ENCODE measurements at regions not wholly inside any gene's neighbourhood (a gene's known extent, or its start where the extent isn't known, plus 50 kb on each side); places are given as distances from the start of the nearest gene placed in this dataset.

GRCh38 chr13:27708325-27708724 lies 84.0 kb upstream of the GSX1 start:
- Histone ChIP-seq H3K27me3 (ENCODE audit: control insufficient read depth in 1 of 2, insufficient read depth in 2 of 2, low read length in 1 of 2) (no peaks in the 10 kb centered on the region), H3K36me3 (ENCODE audit: control insufficient read depth in 1 of 2, insufficient read depth in 2 of 2, low read length in 1 of 2) (no peaks in the 10 kb centered on the region), H3K4me3 (ENCODE audit: low read length in 2 of 2) (no peak overlapping the region), H3K4me1 (ENCODE audit: control insufficient read depth in 1 of 2, insufficient read depth in 2 of 2, low read length in 2 of 2) (no peaks in the 10 kb centered on the region), H3K27ac (ENCODE audit: low read depth in 1 of 2, low read length in 2 of 2) (no peak overlapping the region), H3K9me3 (ENCODE audit: control insufficient read depth, low read length) (peaks cover 2% of the 10 kb centered on the region)
- WGBS, 2 donors, result 81 to 84% methylated on average over 9 of the region's 9 CpGs
- DNase-seq (no peak), ATAC-seq (ENCODE audit: low FRiP score) (no peak)
- intact Hi-C loops (cut with DNase I), result no loop called here

GRCh38 chr13:27709779-27710178 lies 82.5 kb upstream of the GSX1 start:
- ATAC-seq (ENCODE audit: low FRiP score) (no peak), DNase-seq (no peak)
- Histone ChIP-seq H3K9me3 (ENCODE audit: control insufficient read depth, low read length) (no peaks in the 10 kb centered on the region), H3K27ac (ENCODE audit: low read depth in 1 of 2, low read length in 2 of 2) (no peak overlapping the region), H3K27me3 (ENCODE audit: control insufficient read depth in 1 of 2, insufficient read depth in 2 of 2, low read length in 1 of 2) (no peaks in the 10 kb centered on the region), H3K4me3 (ENCODE audit: low read length in 2 of 2) (no peak overlapping the region), H3K4me1 (ENCODE audit: control insufficient read depth in 1 of 2, insufficient read depth in 2 of 2, low read length in 2 of 2) (no peaks in the 10 kb centered on the region), H3K36me3 (ENCODE audit: control insufficient read depth in 1 of 2, insufficient read depth in 2 of 2, low read length in 1 of 2) (no peaks in the 10 kb centered on the region)
- intact Hi-C loops (cut with DNase I), result loop anchor here in 1 of 2 donors (10.0 kb wide), 1 partner anchor 175 kb away; no protein-coding TSS in a partner anchor
- 32 to 51% methylated on average over 1 of the region's 1 CpG for WGBS, 2 donors

GRCh38 chr13:27712421-27712820 lies 79.9 kb upstream of the GSX1 start:
- Histone ChIP-seq H3K4me1 (ENCODE audit: control insufficient read depth in 1 of 2, insufficient read depth in 2 of 2, low read length in 2 of 2) (no peaks in the 10 kb centered on the region), H3K27me3 (ENCODE audit: control insufficient read depth in 1 of 2, insufficient read depth in 2 of 2, low read length in 1 of 2) (no peaks in the 10 kb centered on the region), H3K9me3 (ENCODE audit: control insufficient read depth, low read length) (no peaks in the 10 kb centered on the region), H3K4me3 (ENCODE audit: low read length in 2 of 2) (no peak overlapping the region), H3K36me3 (ENCODE audit: control insufficient read depth in 1 of 2, insufficient read depth in 2 of 2, low read length in 1 of 2) (no peaks in the 10 kb centered on the region), H3K27ac (ENCODE audit: low read depth in 1 of 2, low read length in 2 of 2) (no peak overlapping the region)
- intact Hi-C loops (cut with DNase I), result loop anchor here in 1 of 2 donors (10.0 kb wide), 1 partner anchor 178 kb away; no protein-coding TSS in a partner anchor
- ATAC-seq (ENCODE audit: low FRiP score) (no peak), DNase-seq (no peak)
- 42 to 43% methylated on average over 2 of the region's 2 CpGs for WGBS, 2 donors

GRCh38 chr13:27713767-27714166 lies 78.5 kb upstream of the GSX1 start:
- Histone ChIP-seq H3K9me3 (ENCODE audit: control insufficient read depth, low read length) (no peaks in the 10 kb centered on the region), H3K27ac (ENCODE audit: low read depth in 1 of 2, low read length in 2 of 2) (no peak overlapping the region), H3K4me1 (ENCODE audit: control insufficient read depth in 1 of 2, insufficient read depth in 2 of 2, low read length in 2 of 2) (no peaks in the 10 kb centered on the region), H3K36me3 (ENCODE audit: control insufficient read depth in 1 of 2, insufficient read depth in 2 of 2, low read length in 1 of 2) (no peaks in the 10 kb centered on the region), H3K4me3 (ENCODE audit: low read length in 2 of 2) (no peak overlapping the region), H3K27me3 (ENCODE audit: control insufficient read depth in 1 of 2, insufficient read depth in 2 of 2, low read length in 1 of 2) (no peaks in the 10 kb centered on the region)
- intact Hi-C loops (cut with DNase I), result loop anchor here in 1 of 2 donors (10.0 kb wide), 1 partner anchor 179 kb away; no protein-coding TSS in a partner anchor
- WGBS, 2 donors, result 92 to 94% methylated on average over 4 of the region's 4 CpGs
- DNase-seq (no peak), ATAC-seq (ENCODE audit: low FRiP score) (no peak)

- Histone ChIP-seq H3K9me3 (ENCODE audit: control insufficient read depth, low read length) (peaks cover 1% of the 10 kb centered on the region), H3K27ac (ENCODE audit: low read depth in 1 of 2, low read length in 2 of 2) (no peak overlapping the region), H3K36me3 (ENCODE audit: control insufficient read depth in 1 of 2, insufficient read depth in 2 of 2, low read length in 1 of 2) (no peaks in the 10 kb centered on the region), H3K4me3 (ENCODE audit: low read length in 2 of 2) (no peak overlapping the region), H3K4me1 (ENCODE audit: control insufficient read depth in 1 of 2, insufficient read depth in 2 of 2, low read length in 2 of 2) (no peaks in the 10 kb centered on the region), H3K27me3 (ENCODE audit: control insufficient read depth in 1 of 2, insufficient read depth in 2 of 2, low read length in 1 of 2) (peaks cover 0 to 3% of the 10 kb centered on the region in 2 donors)
- ATAC-seq (ENCODE audit: low FRiP score) (peak; percentile 26), DNase-seq (no peak)
- intact Hi-C loops (cut with DNase I), result no loop called here
- WGBS, 2 donors, result 66 to 70% methylated on average over 2 of the region's 2 CpGs
Observed at GRCh38 chr13:27721681-27722080, 70.6 kb upstream of the GSX1 start.

- Histone ChIP-seq H3K4me1 (ENCODE audit: control insufficient read depth in 1 of 2, insufficient read depth in 2 of 2, low read length in 2 of 2) (no peaks in the 10 kb centered on the region), H3K9me3 (ENCODE audit: control insufficient read depth, low read length) (peaks cover 1% of the 10 kb centered on the region), H3K4me3 (ENCODE audit: low read length in 2 of 2) (no peak overlapping the region), H3K27ac (ENCODE audit: low read depth in 1 of 2, low read length in 2 of 2) (no peak overlapping the region), H3K36me3 (ENCODE audit: control insufficient read depth in 1 of 2, insufficient read depth in 2 of 2, low read length in 1 of 2) (no peaks in the 10 kb centered on the region), H3K27me3 (ENCODE audit: control insufficient read depth in 1 of 2, insufficient read depth in 2 of 2, low read length in 1 of 2) (peaks cover 0 to 3% of the 10 kb centered on the region in 2 donors)
- no peak for DNase-seq
- WGBS, 2 donors, result 13 to 17% methylated on average over 6 of the region's 6 CpGs
- no peak for ATAC-seq (ENCODE audit: low FRiP score)
- intact Hi-C loops (cut with DNase I), result no loop called here
Observed at GRCh38 chr13:27728271-27728670, 64.0 kb upstream of the GSX1 start.

- Histone ChIP-seq H3K9me3 (ENCODE audit: control insufficient read depth, low read length) (peaks cover 1% of the 10 kb centered on the region), H3K4me1 (ENCODE audit: control insufficient read depth in 1 of 2, insufficient read depth in 2 of 2, low read length in 2 of 2) (no peaks in the 10 kb centered on the region), H3K36me3 (ENCODE audit: control insufficient read depth in 1 of 2, insufficient read depth in 2 of 2, low read length in 1 of 2) (no peaks in the 10 kb centered on the region), H3K4me3 (ENCODE audit: low read length in 2 of 2) (no peak overlapping the region), H3K27ac (ENCODE audit: low read depth in 1 of 2, low read length in 2 of 2) (no peak overlapping the region), H3K27me3 (ENCODE audit: control insufficient read depth in 1 of 2, insufficient read depth in 2 of 2, low read length in 1 of 2) (no peaks in the 10 kb centered on the region)
- intact Hi-C loops (cut with DNase I), result no loop called here
- ATAC-seq (ENCODE audit: low FRiP score), result no peak
- no peak for DNase-seq
- WGBS, 2 donors, result 72 to 73% methylated on average over 6 of the region's 6 CpGs
Observed at GRCh38 chr13:27730191-27730590, 62.1 kb upstream of the GSX1 start.
